Fibroblast of lung (primary cell): ENCODE measurements at regions not wholly inside any gene's neighbourhood (a gene's known extent, or its start where the extent isn't known, plus 50 kb on each side); places are given as distances from the start of the nearest gene placed in this dataset.

ENCODE experiments used
- DNase-seq, 2 donors: peaks; one replicate each; pipeline versions ENCODE4 v3.0.0 to v3.0.0-alpha.2; 2010; ENCODE audit warnings: low read depth in 2 of 2
- H2AFZ ChIP-seq: 2 replicates; pipeline ENCODE4 v1.5.1; 2012; ENCODE audit warnings: low read length, control low read depth, inconsistent platforms
- H3K27ac ChIP-seq: 2 replicates; pipeline ENCODE4 v1.5.1; 2011; ENCODE audit warnings: low read length, control low read depth; ENCODE audit not compliant: insufficient read depth
- H3K27me3 ChIP-seq: 2 replicates; pipeline ENCODE4 v1.5.1; 2011; ENCODE audit warnings: mild to moderate bottlenecking, low read length; ENCODE audit not compliant: control insufficient read depth, insufficient read depth
- H3K36me3 ChIP-seq: 2 replicates; pipeline ENCODE4 v1.5.1; 2011; ENCODE audit warnings: low read length; ENCODE audit not compliant: control insufficient read depth, insufficient read depth
- H3K4me1 ChIP-seq: 2 replicates; pipeline ENCODE4 v1.5.1; 2011; ENCODE audit warnings: low read length; ENCODE audit not compliant: control insufficient read depth, insufficient read depth; ENCODE audit errors: extremely low read depth
- H3K4me2 ChIP-seq: 2 replicates; pipeline ENCODE4 v1.5.1; 2011; ENCODE audit warnings: low read length, control low read depth; ENCODE audit not compliant: insufficient read depth; ENCODE audit errors: extremely low read depth
- H3K4me3 ChIP-seq, 4 experiments: fragments of 200-600 bp in 1 of 4; sonication (generic) in 1 of 4; replicated peaks in 1 of 4; 2 replicates each; pipeline ENCODE4 v1.5.1; 2011 to 2016; ENCODE audit warnings: low read length in 4 of 4, low read depth in 3 of 4, mild to moderate bottlenecking in 3 of 4, control low read depth in 2 of 4, inconsistent platforms in 1 of 4, mixed read lengths in 1 of 4; ENCODE audit not compliant: insufficient read depth in 1 of 4; ENCODE audit errors: control extremely low read depth in 1 of 4
- H3K79me2 ChIP-seq: 2 replicates; pipeline ENCODE4 v1.5.1; 2012; ENCODE audit warnings: mild to moderate bottlenecking, low read length, inconsistent platforms; ENCODE audit not compliant: control insufficient read depth, insufficient read depth
- H3K9ac ChIP-seq: 2 replicates; pipeline ENCODE4 v1.5.1; 2011; ENCODE audit warnings: mild to moderate bottlenecking, low read length, control low read depth; ENCODE audit not compliant: insufficient read depth
- H3K9me3 ChIP-seq: 2 replicates; pipeline ENCODE4 v1.5.1; 2012; ENCODE audit warnings: low read depth, low read length; ENCODE audit not compliant: control insufficient read depth, insufficient read depth
- H4K20me1 ChIP-seq: 2 replicates; pipeline ENCODE4 v1.5.1; 2011; ENCODE audit warnings: low read length; ENCODE audit not compliant: control insufficient read depth, insufficient read depth; ENCODE audit errors: extremely low read depth
- EZH2 ChIP-seq: IDR thresholded peaks from 2 replicates; pipeline ENCODE4 v1.5.1; 2012; ENCODE audit warnings: low read length, control low read depth, mild to moderate bottlenecking; ENCODE audit errors: missing control alignments
- TF ChIP-seq, protein P1 (sequence below), 2 donors: IDR thresholded peaks in 1 of 2; conservative IDR thresholded peaks in 1 of 2; 1 replicate in 1 of 2; 2 replicates in 1 of 2; pipeline ENCODE4 v1.5.1; 2011 to 2012; ENCODE audit warnings: low read length in 2 of 2, control low read depth in 1 of 2, inconsistent platforms in 1 of 2, low read depth in 1 of 2, mild to moderate bottlenecking in 1 of 2

DNA sequence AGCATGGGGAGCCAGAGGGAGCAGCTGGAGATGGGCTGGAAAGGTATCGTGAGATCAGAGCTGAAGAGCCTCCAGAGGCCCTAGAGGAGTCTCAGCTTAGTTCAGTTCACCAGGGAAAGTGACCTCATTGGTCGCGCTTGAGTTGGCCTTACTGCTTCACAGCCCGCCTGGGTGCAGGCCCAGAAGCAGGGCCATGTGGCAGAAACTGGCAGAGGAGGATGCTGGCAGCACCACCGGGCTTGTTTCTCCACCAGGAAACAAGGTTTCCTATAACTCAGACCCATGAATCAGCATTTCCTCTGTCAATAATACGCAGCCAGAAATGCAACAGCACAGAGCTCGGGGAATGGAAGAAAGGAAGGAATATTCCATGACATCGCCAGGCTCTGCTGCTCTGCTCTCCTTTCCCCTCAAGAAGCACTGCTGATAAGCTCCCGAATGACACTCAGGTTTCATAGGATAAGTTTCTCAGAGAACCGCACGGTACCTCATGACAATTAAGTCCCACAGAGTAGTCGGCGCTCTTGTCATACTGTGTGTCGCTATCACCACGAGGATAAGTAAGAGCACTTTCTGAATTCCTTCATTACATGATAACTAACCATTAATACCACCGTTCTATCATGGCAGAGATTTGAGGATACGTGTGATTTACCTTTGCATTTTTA is 147.1 kb upstream of the LPP start:
- no peak for DNase-seq
- no peak overlapping the region for H2AFZ ChIP-seq
- TF ChIP-seq EZH2: no peak
- TF ChIP-seq, protein P1, sequence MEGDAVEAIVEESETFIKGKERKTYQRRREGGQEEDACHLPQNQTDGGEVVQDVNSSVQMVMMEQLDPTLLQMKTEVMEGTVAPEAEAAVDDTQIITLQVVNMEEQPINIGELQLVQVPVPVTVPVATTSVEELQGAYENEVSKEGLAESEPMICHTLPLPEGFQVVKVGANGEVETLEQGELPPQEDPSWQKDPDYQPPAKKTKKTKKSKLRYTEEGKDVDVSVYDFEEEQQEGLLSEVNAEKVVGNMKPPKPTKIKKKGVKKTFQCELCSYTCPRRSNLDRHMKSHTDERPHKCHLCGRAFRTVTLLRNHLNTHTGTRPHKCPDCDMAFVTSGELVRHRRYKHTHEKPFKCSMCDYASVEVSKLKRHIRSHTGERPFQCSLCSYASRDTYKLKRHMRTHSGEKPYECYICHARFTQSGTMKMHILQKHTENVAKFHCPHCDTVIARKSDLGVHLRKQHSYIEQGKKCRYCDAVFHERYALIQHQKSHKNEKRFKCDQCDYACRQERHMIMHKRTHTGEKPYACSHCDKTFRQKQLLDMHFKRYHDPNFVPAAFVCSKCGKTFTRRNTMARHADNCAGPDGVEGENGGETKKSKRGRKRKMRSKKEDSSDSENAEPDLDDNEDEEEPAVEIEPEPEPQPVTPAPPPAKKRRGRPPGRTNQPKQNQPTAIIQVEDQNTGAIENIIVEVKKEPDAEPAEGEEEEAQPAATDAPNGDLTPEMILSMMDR (conservative IDR thresholded peaks at IDR 0.05 in 1 of 2, IDR thresholded peaks at IDR 0.05 in 1 of 2; ENCODE audit: low read depth in 1 of 2, low read length in 2 of 2): no peak

DNA sequence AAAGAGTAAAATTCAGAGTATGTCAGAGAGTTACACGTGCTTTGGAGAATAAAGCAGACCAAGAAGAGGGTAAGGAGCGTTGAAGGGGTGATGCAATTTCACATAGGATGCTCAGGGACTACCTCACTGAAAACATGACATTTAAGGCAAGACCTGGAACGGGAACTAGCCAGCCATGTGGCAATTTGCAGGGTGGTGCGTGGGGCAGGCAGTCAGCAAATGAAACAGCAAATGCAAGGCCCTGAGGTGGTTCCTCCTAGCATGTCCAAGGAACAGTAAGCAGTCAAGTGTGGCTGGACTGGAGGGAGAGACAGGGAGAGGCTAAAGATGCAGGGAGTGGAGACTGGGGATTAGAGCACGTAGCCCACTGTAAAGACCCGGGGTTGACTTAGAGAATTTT is 146.1 kb upstream of the LPP start:
- Histone ChIP-seq H3K4me3 (no peak overlapping the region), H3K9ac (no peak overlapping the region), H3K79me2 (no peaks in the 10 kb centered on the region), H3K4me2 (no peak overlapping the region), H3K27me3 (no peaks in the 10 kb centered on the region), H3K36me3 (no peaks in the 10 kb centered on the region), H3K27ac (no peak overlapping the region), H2AFZ (no peak overlapping the region), H4K20me1 (no peaks in the 10 kb centered on the region), H3K4me1 (no peaks in the 10 kb centered on the region), H3K9me3 (no peaks in the 10 kb centered on the region)
- no peak for DNase-seq
- TF ChIP-seq, protein P1 (conservative IDR thresholded peaks at IDR 0.05 in 1 of 2, IDR thresholded peaks at IDR 0.05 in 1 of 2; ENCODE audit: low read depth in 1 of 2, low read length in 2 of 2): no peak
- TF ChIP-seq EZH2: no peak

More for the DNA sequence above, 147.1 kb upstream of the LPP start:
- no peaks in the 10 kb centered on the region for H3K36me3 ChIP-seq
- no peak overlapping the region for H3K4me2 ChIP-seq
- no peak overlapping the region for H3K9ac ChIP-seq
- no peaks in the 10 kb centered on the region for H3K9me3 ChIP-seq
- H4K20me1 ChIP-seq: no peaks in the 10 kb centered on the region
- H3K4me3 ChIP-seq: no peak overlapping the region
- H3K27me3 ChIP-seq: no peaks in the 10 kb centered on the region
- no peaks in the 10 kb centered on the region for H3K79me2 ChIP-seq
- H3K4me1 ChIP-seq: no peaks in the 10 kb centered on the region
- H3K27ac ChIP-seq: no peak overlapping the region

DNA sequence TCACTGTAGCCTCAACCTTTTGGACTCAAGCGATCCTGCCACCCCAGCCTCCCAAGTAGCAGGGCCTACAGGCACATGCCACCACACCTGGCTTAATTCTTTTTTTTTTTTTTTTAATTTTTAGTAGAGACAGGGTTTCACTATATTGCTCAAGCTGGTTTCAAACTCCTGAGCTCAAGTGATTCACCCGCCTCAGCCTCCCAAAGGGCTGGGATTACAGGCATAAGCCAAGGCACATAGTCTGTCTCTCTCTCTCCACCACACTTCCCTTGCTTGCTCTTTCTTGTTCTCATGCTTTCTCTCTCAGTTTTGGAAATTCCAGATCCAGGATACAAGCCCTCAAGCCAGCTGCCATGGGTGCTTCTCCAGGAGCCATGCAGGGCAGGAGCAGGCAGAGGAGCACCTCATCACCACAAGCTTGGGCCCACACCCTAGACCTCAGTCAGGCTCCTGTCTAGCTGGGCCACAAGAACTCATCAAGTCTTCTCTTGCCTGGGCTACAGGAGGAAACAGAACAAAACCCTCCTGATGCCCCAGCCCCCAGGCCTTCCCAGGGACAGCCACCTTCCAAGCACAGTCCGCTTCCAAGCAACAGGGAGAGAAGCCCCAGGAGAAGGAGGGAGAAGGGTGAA is 145.3 kb upstream of the LPP start:
- DNase-seq: no peak
- Histone ChIP-seq H4K20me1 (no peaks in the 10 kb centered on the region), H3K4me2 (no peak overlapping the region), H3K79me2 (no peaks in the 10 kb centered on the region), H3K9ac (no peak overlapping the region), H2AFZ (no peak overlapping the region), H3K9me3 (no peaks in the 10 kb centered on the region), H3K4me1 (no peaks in the 10 kb centered on the region), H3K4me3 (no peak overlapping the region), H3K27ac (no peak overlapping the region), H3K27me3 (no peaks in the 10 kb centered on the region), H3K36me3 (no peaks in the 10 kb centered on the region)
- TF ChIP-seq, protein P1 (conservative IDR thresholded peaks at IDR 0.05 in 1 of 2, IDR thresholded peaks at IDR 0.05 in 1 of 2; ENCODE audit: low read depth in 1 of 2, low read length in 2 of 2): no peak
- no peak for TF ChIP-seq EZH2
